Gastrocnemius medialis (tissue), 4 donors: ENCODE measurements at regions not wholly inside any gene's neighbourhood (a gene's known extent, or its start where the extent isn't known, plus 50 kb on each side); places are given as distances from the start of the nearest gene placed in this dataset.

Experiments used
- ATAC-seq, 2 donors: fragments of 150-250 bp; one replicate each; pipeline ENCODE4 v1.9.1; 2016
- DNase-seq, 2 donors: peaks; one replicate each; pipeline ENCODE4 v3.0.0-alpha.2; 2019
- H3K27ac ChIP-seq, 4 donors: fragments of 200-600 bp; sonication (generic); 1 replicate in 1 of 4; 2 replicates in 3 of 4; pipeline ENCODE4 v1.5.1; 2016 to 2018; ENCODE audit warnings: mild to moderate bottlenecking in 2 of 4, moderate library complexity in 1 of 4
- H3K27me3 ChIP-seq, 3 donors: fragments of 200-600 bp; sonication (generic) in 2 of 3; 1 replicate in 1 of 3; 2 replicates in 2 of 3; pipeline versions ENCODE4 v1.5.1 to v1.6.0; 2016 to 2019; ENCODE audit warnings: mild to moderate bottlenecking in 1 of 3, moderate library complexity in 1 of 3
- H3K36me3 ChIP-seq, 2 donors: fragments of 200-600 bp; sonication (generic) in 1 of 2; one replicate each; pipeline ENCODE4 v1.5.1; 2017 to 2018
- H3K4me1 ChIP-seq, 2 donors: fragments of 200-600 bp; sonication (generic) in 1 of 2; one replicate each; pipeline ENCODE4 v1.5.1; 2016 to 2017; ENCODE audit warnings: mild to moderate bottlenecking in 2 of 2
- H3K4me3 ChIP-seq, 4 donors: fragments of 200-600 bp; sonication (generic) in 3 of 4; 1 replicate in 1 of 4; 2 replicates in 3 of 4; pipeline ENCODE4 v1.5.1; 2016 to 2019; ENCODE audit warnings: mild to moderate bottlenecking in 2 of 4
- H3K9me3 ChIP-seq, 3 donors: fragments of 200-600 bp; sonication (generic) in 2 of 3; 1 replicate in 1 of 3; 2 replicates in 2 of 3; pipeline ENCODE4 v1.5.1; 2016 to 2019
- CTCF ChIP-seq, 5 experiments: fragments of 450-650 bp in 3 of 5; fragments of 200-600 bp in 2 of 5; sonication (generic) in 2 of 5; IDR thresholded peaks in 4 of 5; conservative IDR thresholded peaks in 1 of 5; 1 replicate in 4 of 5; 2 replicates in 1 of 5; pipeline ENCODE4 v1.5.1; 2016 to 2019; ENCODE audit warnings: antibody characterized with exemption in 5 of 5, mild to moderate bottlenecking in 3 of 5, moderate library complexity in 3 of 5
- POLR2A ChIP-seq, 2 donors: fragments of 450-650 bp; IDR thresholded peaks; one replicate each; pipeline ENCODE4 v1.6.1; 2017; ENCODE audit warnings: antibody characterized with exemption in 2 of 2, mild to moderate bottlenecking in 2 of 2, moderate library complexity in 2 of 2
- in situ Hi-C, 4 donors: fragments of 200-750 bp; cut with MboI; loops; one replicate each; pipeline versions ENCODE4 v1.15.0 to v1.8.0; 2017; ENCODE audit warnings: low sequenced_read_pairs in 4 of 4
- intact Hi-C: fragments of 100-400 bp; cut with DNase I; formaldehyde crosslinking; loops from one replicate; pipeline ENCODE4 v1.15.1; 2023; ENCODE audit warnings: low total_unique reads

GRCh38 chr6:149235130-149235561 lies 82.4 kb upstream of the TAB2 start:
- Histone ChIP-seq H3K36me3 (no peaks in the 10 kb centered on the region), H3K4me3 (no peak overlapping the region), H3K27ac (no peak overlapping the region), H3K4me1 (no peaks in the 10 kb centered on the region), H3K27me3 (no peaks in the 10 kb centered on the region), H3K9me3 (no peaks in the 10 kb centered on the region)
- peak in 1 of 2 donors; percentile 19 for DNase-seq
- no peak for TF ChIP-seq POLR2A (IDR thresholded peaks at IDR 0.05)
- TF ChIP-seq CTCF (IDR thresholded peaks at IDR 0.05 in 4 of 5, conservative IDR thresholded peaks at IDR 0.05 in 1 of 5), result no peak
- intact Hi-C loops, result no loop called here
- no peak for ATAC-seq
- in situ Hi-C loops, result no loop called here

- DNase-seq (no peak), ATAC-seq (no peak)
- intact Hi-C loops, result no loop called here
- H3K9me3 ChIP-seq, result no peaks in the 10 kb centered on the region
- in situ Hi-C loops, result no loop called here
- no peaks in the 10 kb centered on the region for H3K27me3 ChIP-seq
- no peak overlapping the region for H3K27ac ChIP-seq
- H3K4me1 ChIP-seq, result no peaks in the 10 kb centered on the region
- TF ChIP-seq POLR2A (IDR thresholded peaks at IDR 0.05) (no peak), CTCF (IDR thresholded peaks at IDR 0.05 in 4 of 5, conservative IDR thresholded peaks at IDR 0.05 in 1 of 5) (no peak)
- H3K36me3 ChIP-seq, result no peaks in the 10 kb centered on the region
- no peak overlapping the region for H3K4me3 ChIP-seq
These were observed 80.9 kb upstream of the TAB2 start for GRCh38 chr6:149236589-149236988.

GRCh38 chr6:149237464-149237863 lies 80.0 kb upstream of the TAB2 start:
- H3K4me3 ChIP-seq, result no peak overlapping the region
- intact Hi-C loops, result no loop called here
- ATAC-seq, result no peak

GRCh38 chr6:149239573-149240209 lies 77.8 kb upstream of the TAB2 start:
- no peaks in the 10 kb centered on the region for H3K36me3 ChIP-seq
- TF ChIP-seq POLR2A (IDR thresholded peaks at IDR 0.05) (no peak), CTCF (IDR thresholded peaks at IDR 0.05 in 4 of 5, conservative IDR thresholded peaks at IDR 0.05 in 1 of 5) (no peak)
- no peak overlapping the region for H3K27ac ChIP-seq
- DNase-seq (no peak), ATAC-seq (no peak)
- no peaks in the 10 kb centered on the region for H3K9me3 ChIP-seq
- no peaks in the 10 kb centered on the region for H3K27me3 ChIP-seq
- intact Hi-C loops, result no loop called here
- H3K4me1 ChIP-seq, result no peaks in the 10 kb centered on the region
- in situ Hi-C loops, result no loop called here
- H3K4me3 ChIP-seq, result no peak overlapping the region

More at GRCh38 chr6:149237464-149237863, 80.0 kb upstream of the TAB2 start:
- in situ Hi-C loops, result no loop called here
- Histone ChIP-seq H3K27me3 (no peaks in the 10 kb centered on the region), H3K4me1 (no peaks in the 10 kb centered on the region), H3K27ac (no peak overlapping the region), H3K36me3 (no peaks in the 10 kb centered on the region), H3K9me3 (no peaks in the 10 kb centered on the region)
- TF ChIP-seq POLR2A (IDR thresholded peaks at IDR 0.05) (no peak), CTCF (IDR thresholded peaks at IDR 0.05 in 4 of 5, conservative IDR thresholded peaks at IDR 0.05 in 1 of 5) (no peak)
- no peak for DNase-seq

GRCh38 chr6:149242883-149243282 lies 74.6 kb upstream of the TAB2 start:
- no peaks in the 10 kb centered on the region for H3K4me1 ChIP-seq
- in situ Hi-C loops (no loop called here), intact Hi-C loops (no loop called here)
- TF ChIP-seq POLR2A (IDR thresholded peaks at IDR 0.05), result no peak
- ATAC-seq, result no peak
- no peak for DNase-seq
- no peaks in the 10 kb centered on the region for H3K27me3 ChIP-seq
- H3K9me3 ChIP-seq, result no peaks in the 10 kb centered on the region
- no peak overlapping the region for H3K27ac ChIP-seq
- H3K36me3 ChIP-seq, result no peaks in the 10 kb centered on the region
- H3K4me3 ChIP-seq, result no peak overlapping the region
